Neural cell (in vitro differentiated cells): ENCODE measurements at regions not wholly inside any gene's neighbourhood (a gene's known extent, or its start where the extent isn't known, plus 50 kb on each side); places are given as distances from the start of the nearest gene placed in this dataset.

Experiments
- EP300 ChIP-seq: fragments of 450-650 bp; conservative IDR thresholded peaks from 2 replicates; pipeline ENCODE4 v1.6.1; 2014; ENCODE audit warnings: antibody characterized with exemption, mild to moderate bottlenecking, moderate library complexity; ENCODE audit not compliant: poor library complexity, severe bottlenecking
- POLR2AphosphoS5 ChIP-seq: IDR thresholded peaks from 2 replicates; pipeline ENCODE4 v1.6.1; 2012
- TF ChIP-seq, protein P1 (sequence below): fragments of 450-650 bp; IDR thresholded peaks from 2 replicates; pipeline ENCODE4 v1.5.1; 2014; ENCODE audit warnings: antibody characterized with exemption, mild to moderate bottlenecking, moderate library complexity; ENCODE audit not compliant: poor library complexity, severe bottlenecking

DNA sequence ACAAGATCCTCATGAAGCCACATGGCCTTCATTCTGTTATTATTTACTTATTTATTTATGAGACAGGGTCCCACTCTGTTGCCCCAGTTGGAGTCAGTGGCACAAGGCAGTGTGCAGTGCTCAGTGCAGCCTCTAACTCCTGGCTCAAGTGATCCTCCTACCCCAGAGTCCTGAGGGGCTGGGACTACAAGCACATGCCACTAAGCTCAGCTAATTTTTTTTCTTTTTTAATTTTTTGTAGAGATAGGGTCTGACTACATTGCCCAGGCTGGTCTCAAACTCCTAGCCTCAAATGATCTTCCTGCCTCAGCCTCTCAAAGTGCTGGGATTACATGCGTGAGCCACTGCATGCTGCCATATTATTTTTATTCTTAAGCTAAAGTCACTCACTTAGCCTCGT lies 241.4 kb downstream of the UQCRFS1 start:
- TF ChIP-seq POLR2AphosphoS5 (no peak), EP300 (no peak)
- TF ChIP-seq, protein P1, sequence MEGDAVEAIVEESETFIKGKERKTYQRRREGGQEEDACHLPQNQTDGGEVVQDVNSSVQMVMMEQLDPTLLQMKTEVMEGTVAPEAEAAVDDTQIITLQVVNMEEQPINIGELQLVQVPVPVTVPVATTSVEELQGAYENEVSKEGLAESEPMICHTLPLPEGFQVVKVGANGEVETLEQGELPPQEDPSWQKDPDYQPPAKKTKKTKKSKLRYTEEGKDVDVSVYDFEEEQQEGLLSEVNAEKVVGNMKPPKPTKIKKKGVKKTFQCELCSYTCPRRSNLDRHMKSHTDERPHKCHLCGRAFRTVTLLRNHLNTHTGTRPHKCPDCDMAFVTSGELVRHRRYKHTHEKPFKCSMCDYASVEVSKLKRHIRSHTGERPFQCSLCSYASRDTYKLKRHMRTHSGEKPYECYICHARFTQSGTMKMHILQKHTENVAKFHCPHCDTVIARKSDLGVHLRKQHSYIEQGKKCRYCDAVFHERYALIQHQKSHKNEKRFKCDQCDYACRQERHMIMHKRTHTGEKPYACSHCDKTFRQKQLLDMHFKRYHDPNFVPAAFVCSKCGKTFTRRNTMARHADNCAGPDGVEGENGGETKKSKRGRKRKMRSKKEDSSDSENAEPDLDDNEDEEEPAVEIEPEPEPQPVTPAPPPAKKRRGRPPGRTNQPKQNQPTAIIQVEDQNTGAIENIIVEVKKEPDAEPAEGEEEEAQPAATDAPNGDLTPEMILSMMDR, result no peak
